ENCODE measurements at regions not wholly inside any gene's neighbourhood (a gene's known extent, or its start where the extent isn't known, plus 50 kb on each side); places are given as distances from the start of the nearest gene placed in this dataset.

DNA sequence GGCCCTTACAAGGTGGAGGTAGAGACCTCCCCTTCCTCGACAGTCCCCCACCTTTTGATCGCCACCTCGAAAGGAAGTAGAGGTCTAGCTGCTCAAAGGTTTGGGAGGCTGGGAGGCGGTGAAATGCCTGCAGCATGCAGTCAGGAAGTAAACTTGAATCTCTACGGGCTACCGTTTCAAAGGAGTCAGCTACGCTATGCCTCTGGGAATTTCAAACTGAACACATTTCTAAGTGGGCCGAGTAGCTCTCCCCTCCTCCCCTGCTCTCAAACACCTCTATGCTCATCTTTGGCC is 68.0 kb downstream of the CXCL12 start:
- TF ChIP-seq CTCF (IDR thresholded peaks at IDR 0.05; ENCODE audit: low read depth, low read length, missing control alignments): no peak
- H3K4me3 ChIP-seq (ENCODE audit: low read depth, low read length): no peak overlapping the region

DNA sequence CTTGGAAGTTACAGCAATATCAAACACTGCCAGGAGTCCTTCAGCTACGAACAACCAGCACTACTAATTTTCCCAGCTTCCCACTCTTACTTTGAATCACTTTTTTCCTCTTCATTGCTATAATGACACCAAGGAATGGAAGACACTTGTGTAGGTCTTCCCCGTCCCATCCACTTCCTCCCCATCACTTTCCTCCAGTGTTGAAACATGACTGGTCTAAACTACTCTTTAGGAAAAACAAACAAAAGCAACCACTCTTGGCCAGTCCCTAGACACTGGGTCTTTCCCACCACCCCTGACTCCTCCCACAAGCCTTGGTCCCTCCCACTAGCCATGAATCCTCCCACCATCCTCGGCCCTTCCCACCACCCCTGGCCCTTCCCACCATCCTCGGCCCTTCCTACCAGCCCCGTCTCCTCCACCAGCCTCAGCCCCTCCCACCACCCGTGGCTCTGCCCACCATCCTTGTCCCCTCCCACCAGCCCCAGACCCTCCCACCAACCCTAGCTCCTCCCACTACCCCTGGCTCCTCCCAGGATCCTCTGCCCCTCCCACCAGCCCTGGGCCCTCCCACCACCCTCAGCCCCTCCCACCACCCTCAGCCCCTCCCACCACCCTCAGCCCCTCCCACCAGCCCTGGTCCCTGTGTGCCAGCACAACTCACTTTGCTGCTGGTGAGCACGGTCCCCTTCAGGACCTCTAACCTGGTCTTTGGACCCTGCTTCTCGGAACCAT is 68.5 kb downstream of the CXCL12 start:
- no peak overlapping the region for H3K4me3 ChIP-seq (ENCODE audit: low read depth, low read length)
- no peak for TF ChIP-seq CTCF (IDR thresholded peaks at IDR 0.05; ENCODE audit: low read depth, low read length, missing control alignments)
- DNase-seq (ENCODE audit: low read depth): peak; percentile 43

More for the DNA sequence above, 68.0 kb downstream of the CXCL12 start:
- DNase-seq (ENCODE audit: low read depth): no peak

- no peak for DNase-seq (ENCODE audit: low read depth)
- H3K4me3 ChIP-seq (ENCODE audit: low read depth, low read length): no peak overlapping the region
- TF ChIP-seq CTCF (IDR thresholded peaks at IDR 0.05; ENCODE audit: low read depth, low read length, missing control alignments): no peak
Observed at GRCh38 chr10:44314802-44315460, 70.0 kb downstream of the CXCL12 start.

- no peak for DNase-seq (ENCODE audit: low read depth)
Observed at GRCh38 chr10:44313761-44314165, 71.1 kb downstream of the CXCL12 start.

DNA sequence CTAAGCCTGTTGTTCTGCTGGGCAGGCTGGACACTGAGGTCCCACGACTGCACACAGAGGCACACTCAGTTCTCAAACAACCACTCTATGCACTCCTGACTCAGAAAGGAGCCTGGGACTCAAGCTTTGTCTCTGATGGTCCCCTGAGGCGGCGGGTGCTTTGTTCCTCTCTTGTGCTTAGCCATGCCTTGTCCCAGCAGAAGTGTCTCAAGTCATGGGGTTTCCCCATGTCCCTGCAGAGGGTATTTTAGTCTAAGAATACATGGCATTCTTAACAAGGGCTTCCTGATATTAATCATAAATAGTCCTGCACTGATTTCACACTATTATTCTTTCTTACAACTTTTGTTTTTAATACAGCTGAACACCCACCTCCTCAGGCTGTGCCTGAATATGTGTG is 72.5 kb downstream of the CXCL12 start:
- no peak for DNase-seq (ENCODE audit: low read depth)
- H3K4me3 ChIP-seq (ENCODE audit: low read depth, low read length): no peak overlapping the region
- TF ChIP-seq CTCF (IDR thresholded peaks at IDR 0.05; ENCODE audit: low read depth, low read length, missing control alignments): no peak

More at GRCh38 chr10:44313761-44314165, 71.1 kb downstream of the CXCL12 start:
- no peak for TF ChIP-seq CTCF (IDR thresholded peaks at IDR 0.05; ENCODE audit: low read depth, low read length, missing control alignments)
- H3K4me3 ChIP-seq (ENCODE audit: low read depth, low read length): no peak overlapping the region

GRCh38 chr10:44311563-44312051 is 73.3 kb downstream of the CXCL12 start:
- no peak for TF ChIP-seq CTCF (IDR thresholded peaks at IDR 0.05; ENCODE audit: low read depth, low read length, missing control alignments)
- DNase-seq (ENCODE audit: low read depth): no peak
- H3K4me3 ChIP-seq (ENCODE audit: low read depth, low read length): no peak overlapping the region

All from GM12864 (cell line).